K562 (cell line): ENCODE measurements at regions not wholly inside any gene's neighbourhood (a gene's known extent, or its start where the extent isn't known, plus 50 kb on each side); places are given as distances from the start of the nearest gene placed in this dataset.

Source experiments
- ATAC-seq: fragments of 200-7000 bp; cut with Tn5 transposase; 3 replicates; pipeline ENCODE4 v1.9.1; 2020; ENCODE audit warnings: moderate library complexity
- BruUV-seq: library from RNA; stranded (reverse); fragments of 400-500 nt; replicated peaks from 2 replicates; lab custom pipeline; 2021; lab: Mats Ljungman, UMichigan
- CTCF ChIA-PET: fragments of 300-600 bp; formaldehyde crosslinking; extraction: SDS; loops from one replicate; lab custom pipeline; 2021; ENCODE audit warnings: low intra/inter-chr PET ratio; lab: Yijun Ruan, JAX
- POLR2A ChIA-PET: fragments of 300-600, 350-650 bp; sonication (Branson Sonifier 250); formaldehyde crosslinking; extraction: SDS; loops from one replicate; lab custom pipeline; 2021; ENCODE audit warnings: antibody characterized with exemption, inconsistent platforms; lab: Yijun Ruan, JAX
- DNase-seq, 4 experiments: peaks; one replicate each; pipeline versions ENCODE4 v3.0.0 to v3.0.0-alpha.2; 2011 to 2018; ENCODE audit warnings: low spot score in 3 of 4, mixed read lengths in 3 of 4; ENCODE audit errors: extremely low read depth in 1 of 4
- FAIRE-seq: peaks from 2 replicates; lab custom pipeline; 2011; peaks lifted over from hg19 to GRCh38; lab: Jason Lieb, UNC
- H2AFZ ChIP-seq: 2 replicates; pipeline ENCODE4 v1.6.0; 2011; ENCODE audit warnings: low read depth, low read length, control low read depth, inconsistent platforms
- H3K27ac ChIP-seq: fragments of 200-600 bp; 3 replicates; pipeline ENCODE4 v1.8.0; 2011; ENCODE audit warnings: low read depth, mild to moderate bottlenecking, control low read depth, inconsistent platforms, low read length, moderate library complexity, mixed read lengths; ENCODE audit errors: extremely low read depth
- H3K27me3 ChIP-seq, 2 experiments: fragments of 300-600 bp in 1 of 2; 2 replicates in 1 of 2; 3 replicates in 1 of 2; pipeline versions ENCODE4 v1.6.0 to v1.8.0; 2011; ENCODE audit warnings: inconsistent platforms in 2 of 2, low read length in 2 of 2, mild to moderate bottlenecking in 1 of 2, mixed read lengths in 1 of 2, moderate library complexity in 1 of 2; ENCODE audit not compliant: control insufficient read depth in 2 of 2, insufficient read depth in 2 of 2
- H3K36me3 ChIP-seq: fragments of 300-600 bp; 3 replicates; pipeline ENCODE4 v1.8.0; 2011; ENCODE audit warnings: mild to moderate bottlenecking, low read length, inconsistent platforms; ENCODE audit not compliant: control insufficient read depth, insufficient read depth
- H3K4me1 ChIP-seq, 2 experiments: fragments of 200-600 bp in 1 of 2; replicated peaks in 1 of 2; 2 replicates in 1 of 2; 3 replicates in 1 of 2; pipeline versions ENCODE4 v1.5.1 to v1.8.0; 2011; ENCODE audit warnings: inconsistent platforms in 2 of 2, low read length in 2 of 2, mild to moderate bottlenecking in 1 of 2, mixed read lengths in 1 of 2, moderate library complexity in 1 of 2; ENCODE audit not compliant: control insufficient read depth in 2 of 2, insufficient read depth in 2 of 2
- H3K4me2 ChIP-seq: 2 replicates; pipeline ENCODE4 v1.6.1; 2011; ENCODE audit warnings: low read length, control low read depth, inconsistent platforms, mixed read lengths; ENCODE audit not compliant: insufficient read depth
- H3K4me3 ChIP-seq: fragments of 200-600 bp; sonication (generic), shearing (Covaris generic); 2 replicates; pipeline ENCODE4 v1.5.1; 2016; ENCODE audit warnings: control low read depth, inconsistent platforms
- H3K79me2 ChIP-seq: fragments of 200-600 bp; 3 replicates; pipeline ENCODE4 v1.8.0; 2011; ENCODE audit warnings: low read length, inconsistent platforms; ENCODE audit not compliant: control insufficient read depth, insufficient read depth
- H3K9ac ChIP-seq, 2 experiments: 2 replicates each; pipeline versions ENCODE4 v1.6.0 to v1.6.1; 2011; ENCODE audit warnings: low read depth in 2 of 2, low read length in 2 of 2, control low read depth in 1 of 2, inconsistent platforms in 1 of 2, mild to moderate bottlenecking in 1 of 2, mixed read lengths in 1 of 2; ENCODE audit not compliant: insufficient read depth in 1 of 2
- H3K9me1 ChIP-seq: one replicate; pipeline ENCODE4 v1.6.0; 2011; ENCODE audit warnings: inconsistent platforms, mild to moderate bottlenecking, low read length, moderate library complexity; ENCODE audit not compliant: control insufficient read depth, insufficient read depth
- H3K9me3 ChIP-seq: replicated peaks from 2 replicates; pipeline ENCODE4 v1.5.1; 2011; ENCODE audit warnings: low read depth, low read length, inconsistent platforms; ENCODE audit not compliant: control insufficient read depth, insufficient read depth
- H4K20me1 ChIP-seq: replicated peaks from 2 replicates; pipeline ENCODE4 v1.6.1; 2011; ENCODE audit warnings: low read length, inconsistent platforms, mixed read lengths; ENCODE audit not compliant: control insufficient read depth, insufficient read depth
- AFF1 ChIP-seq, 2 experiments: fragments of 450-650 bp; IDR thresholded peaks; 2 replicates each; pipeline ENCODE4 v1.6.1; 2018; ENCODE audit warnings: mild to moderate bottlenecking in 2 of 2, low read depth in 1 of 2; ENCODE audit not compliant: partially characterized antibody in 2 of 2
- BRD4 ChIP-seq: fragments of 200-600 bp; sonication (generic); IDR thresholded peaks from 2 replicates; pipeline ENCODE4 v1.6.1; 2017; ENCODE audit warnings: inconsistent platforms
- CHD1 ChIP-seq: fragments of 200-600 bp; sonication (generic); IDR thresholded peaks from one replicate; pipeline ENCODE4 v1.6.1; 2012; ENCODE audit warnings: mild to moderate bottlenecking, moderate library complexity, low read length, inconsistent platforms
- HLTF ChIP-seq: fragments of 450-650 bp; IDR thresholded peaks from 2 replicates; pipeline ENCODE4 v1.6.1; 2016
- KAT7 ChIP-seq: sonication (generic); formaldehyde crosslinking; IDR thresholded peaks from 2 replicates; pipeline ENCODE4 v1.8.0; 2022; ENCODE audit warnings: missing genetic modification reagents, mild to moderate bottlenecking, borderline replicate concordance
- NBN ChIP-seq: fragments of 450-650 bp; IDR thresholded peaks from 2 replicates; pipeline ENCODE4 v1.6.1; 2016; ENCODE audit warnings: low read depth, mild to moderate bottlenecking
- ZBTB9 ChIP-seq: fragments of 450-650 bp; formaldehyde crosslinking; IDR thresholded peaks from 2 replicates; pipeline ENCODE4 v1.4.0; 2020; ENCODE audit warnings: mild to moderate bottlenecking, moderate library complexity
- ZC3H11A ChIP-seq: IDR thresholded peaks from 2 replicates; pipeline ENCODE4 v1.6.1; 2012; ENCODE audit warnings: low read depth, low read length, improper control_type of control experiment
- ZNF212 ChIP-seq: fragments of 450-650 bp; formaldehyde crosslinking; IDR thresholded peaks from 2 replicates; pipeline ENCODE4 v1.4.0; 2020; ENCODE audit warnings: mild to moderate bottlenecking
- ZNF408 ChIP-seq: fragments of 250-450 bp; sonication (Bioruptor Pico); IDR thresholded peaks from 2 replicates; pipeline ENCODE4 v1.4.0; 2020; ENCODE audit warnings: low read depth, mild to moderate bottlenecking, moderate library complexity
- whole genome bisulfite sequencing: fragments of 100-300 bp; shearing (Covaris generic); methylation state at CpG from one replicate; pipeline ENCODE4 v1.1.6; 2016; ENCODE audit warnings: low coverage, mixed read lengths; ENCODE audit not compliant: insufficient coverage; ENCODE audit errors: missing lambda C conversion rate; 5-methylcytosine and 5-hydroxymethylcytosine counted together
- in situ Hi-C: fragments of 300-500 bp; cut with MboI; formaldehyde crosslinking; loops from 4 replicates; pipeline ENCODE4 v1.15.0; 2018; ENCODE audit warnings: inconsistent platforms, mixed read lengths
- intact Hi-C: fragments of 100-400 bp; cut with micrococcal nuclease; formaldehyde crosslinking; loops from 2 replicates; pipeline ENCODE4 v1.14.2; 2022

GRCh38 chr17:70947636-70948565, 778.6 kb downstream of the KCNJ2 start:
- POLR2A ChIA-PET, result interaction anchor here (0.6 kb wide), 1 partner anchor 1458 kb away, joined by 4 read pairs; no protein-coding TSS in a partner anchor
- BruUV-seq, result no TSS peak
- no peak for FAIRE-seq

More at GRCh38 chr17:70947636-70948565, 778.6 kb downstream of the KCNJ2 start:
- H3K9me1 ChIP-seq, result no peaks in the 10 kb centered on the region
- H3K27ac ChIP-seq, result no peak overlapping the region
- no peaks in the 10 kb centered on the region for H3K27me3 ChIP-seq
- no peaks in the 10 kb centered on the region for H3K79me2 ChIP-seq
- H3K9me3 ChIP-seq, result no peaks in the 10 kb centered on the region; the same call in 1 of the 2 replicates
- no peak for ATAC-seq
- no peak overlapping the region for H2AFZ ChIP-seq
- H3K9ac ChIP-seq, result no peak overlapping the region
- 2% methylated on average over 12 of the region's 17 CpGs for WGBS
- H3K4me1 ChIP-seq, result no peaks in the 10 kb centered on the region
- H3K36me3 ChIP-seq, result no peaks in the 10 kb centered on the region
- intact Hi-C loops, result no loop called here
- CTCF ChIA-PET, result no interaction called here
- in situ Hi-C loops, result no loop called here
- no peak overlapping the region for H3K4me3 ChIP-seq
- H4K20me1 ChIP-seq, result no peaks in the 10 kb centered on the region
- no peak overlapping the region for H3K4me2 ChIP-seq
- TF ChIP-seq ZBTB9, result no peak
- TF ChIP-seq CHD1, result no peak
- TF ChIP-seq ZNF212 (CRISPR knock-in tag), result no peak
- TF ChIP-seq HLTF, result no peak
- TF ChIP-seq BRD4, result no peak
- no peak for TF ChIP-seq AFF1 (IDR thresholded peaks at IDR 0.05; ENCODE audit: low read depth in 1 of 2, partially characterized antibody in 2 of 2)
- TF ChIP-seq ZC3H11A, result no peak
- no peak for TF ChIP-seq NBN
- no peak for TF ChIP-seq ZNF408 (CRISPR knock-in tag)
- TF ChIP-seq KAT7 (CRISPR knock-in tag), result no peak
- TF ChIP-seq, all 486 proteins: peak for 0
- no peak for DNase-seq
